ENCODE measurements at regions not wholly inside any gene's neighbourhood (a gene's known extent, or its start where the extent isn't known, plus 50 kb on each side); places are given as distances from the start of the nearest gene placed in this dataset.

- Mint-ChIP-seq H3K36me3 (ENCODE audit: low read depth) (no peaks in the 10 kb centered on the region), H3K4me3 (no peak overlapping the region), H3K9me3 (no peaks in the 10 kb centered on the region), H3K4me1 (ENCODE audit: low read depth) (no peaks in the 10 kb centered on the region), H3K27ac (no peak overlapping the region), H3K27me3 (no peaks in the 10 kb centered on the region)
- Histone ChIP-seq H3K4me3 (ENCODE audit: low read length) (no peak overlapping the region), H3K27ac (ENCODE audit: low read depth in 1 of 2, low read length in 2 of 2) (no peak overlapping the region), H3K9me3 (ENCODE audit: control insufficient read depth in 1 of 2, insufficient read depth in 1 of 2, low read length in 2 of 2) (peaks cover 0 to 15% of the 10 kb centered on the region in 2 experiments), H3K27me3 (ENCODE audit: control insufficient read depth in 1 of 2, insufficient read depth in 2 of 2, low read length in 2 of 2) (no peaks in the 10 kb centered on the region), H3K36me3 (ENCODE audit: insufficient read depth, low read length) (no peaks in the 10 kb centered on the region), H3K4me1 (ENCODE audit: insufficient read depth, low read length) (no peaks in the 10 kb centered on the region)
- DNase-seq: peak in 1 of 14 experiments; percentile 5
- no peak for ATAC-seq (ENCODE audit: poor library complexity)
- intact Hi-C loops (cut with DNase I, micrococcal nuclease): no loop called here
- ChIA-PET POLR2A (no interaction called here), CTCF (no interaction called here)
- no peak for TF ChIP-seq CTCF (IDR thresholded peaks at IDR 0.05)
Observed at GRCh38 chr4:116478343-116478742, 607.0 kb downstream of the TRAM1L1 start.

- Histone ChIP-seq H3K36me3 (ENCODE audit: insufficient read depth, low read length) (no peaks in the 10 kb centered on the region), H3K4me1 (ENCODE audit: insufficient read depth, low read length) (no peaks in the 10 kb centered on the region), H3K27me3 (ENCODE audit: control insufficient read depth in 1 of 2, insufficient read depth in 2 of 2, low read length in 2 of 2) (no peaks in the 10 kb centered on the region), H3K27ac (ENCODE audit: low read depth in 1 of 2, low read length in 2 of 2) (no peak overlapping the region), H3K4me3 (ENCODE audit: low read length) (no peak overlapping the region), H3K9me3 (ENCODE audit: control insufficient read depth in 1 of 2, insufficient read depth in 1 of 2, low read length in 2 of 2) (no peaks in the 10 kb centered on the region)
- CTCF ChIA-PET: no interaction called here
- POLR2A ChIA-PET: no interaction called here
- intact Hi-C loops (cut with DNase I, micrococcal nuclease): no loop called here
- no peaks in the 10 kb centered on the region for H3K36me3 Mint-ChIP-seq (ENCODE audit: low read depth)
- H3K4me3 Mint-ChIP-seq: no peak overlapping the region
- DNase-seq: no peak
- no peak for ATAC-seq (ENCODE audit: poor library complexity)
- no peaks in the 10 kb centered on the region for H3K27me3 Mint-ChIP-seq
- H3K4me1 Mint-ChIP-seq (ENCODE audit: low read depth): no peaks in the 10 kb centered on the region
- no peak for TF ChIP-seq CTCF (IDR thresholded peaks at IDR 0.05)
- H3K27ac Mint-ChIP-seq: no peak overlapping the region
- peaks cover 2% of the 10 kb centered on the region for H3K9me3 Mint-ChIP-seq
Observed at GRCh38 chr4:116469582-116469981, 615.8 kb downstream of the TRAM1L1 start.

GRCh38 chr4:116453127-116453526, 632.2 kb downstream of the TRAM1L1 start:
- no peak overlapping the region for H3K27ac ChIP-seq (ENCODE audit: low read depth in 1 of 2, low read length in 2 of 2)
- intact Hi-C loops (cut with DNase I, micrococcal nuclease): no loop called here
- no peaks in the 10 kb centered on the region for H3K27me3 ChIP-seq (ENCODE audit: control insufficient read depth in 1 of 2, insufficient read depth in 2 of 2, low read length in 2 of 2)
- no peak overlapping the region for H3K4me3 ChIP-seq (ENCODE audit: low read length)
- Mint-ChIP-seq H3K9me3 (no peaks in the 10 kb centered on the region), H3K27ac (no peak overlapping the region), H3K36me3 (ENCODE audit: low read depth) (no peaks in the 10 kb centered on the region), H3K27me3 (no peaks in the 10 kb centered on the region), H3K4me1 (ENCODE audit: low read depth) (no peaks in the 10 kb centered on the region), H3K4me3 (no peak overlapping the region)
- H3K4me1 ChIP-seq (ENCODE audit: insufficient read depth, low read length): no peaks in the 10 kb centered on the region
- no peaks in the 10 kb centered on the region for H3K36me3 ChIP-seq (ENCODE audit: insufficient read depth, low read length)
- no peak for DNase-seq
- POLR2A ChIA-PET: no interaction called here
- ATAC-seq (ENCODE audit: poor library complexity): no peak
- CTCF ChIA-PET: no interaction called here
- TF ChIP-seq CTCF (IDR thresholded peaks at IDR 0.05): no peak
- H3K9me3 ChIP-seq (ENCODE audit: control insufficient read depth in 1 of 2, insufficient read depth in 1 of 2, low read length in 2 of 2): peaks cover 0 to 6% of the 10 kb centered on the region in 2 experiments
